Neural progenitor cell (in vitro differentiated cells): ENCODE measurements at regions not wholly inside any gene's neighbourhood (a gene's known extent, or its start where the extent isn't known, plus 50 kb on each side); places are given as distances from the start of the nearest gene placed in this dataset.
A peak's percentile ranks its signal among the peaks of the same experiment; 100 is the strongest.

Source experiments
- DNase-seq: peaks from one replicate; pipeline ENCODE4 v3.0.0-alpha.2; 2016; ENCODE audit warnings: low spot score
- H2AFZ ChIP-seq: fragments of 200-600 bp; sonication (generic); replicated peaks from 2 replicates; pipeline ENCODE4 v1.6.1; 2016; ENCODE audit warnings: antibody characterized with exemption
- H3F3A ChIP-seq: fragments of 200-600 bp; sonication (generic); 2 replicates; pipeline ENCODE4 v1.6.1; 2016; ENCODE audit warnings: antibody characterized with exemption, low read depth
- H3K27ac ChIP-seq: fragments of 200-600 bp; sonication (generic); 2 replicates; pipeline ENCODE4 v1.5.1; 2016; ENCODE audit warnings: mild to moderate bottlenecking
- H3K27me3 ChIP-seq: fragments of 200-600 bp; sonication (generic); 2 replicates; pipeline ENCODE4 v1.6.1; 2016; ENCODE audit warnings: mild to moderate bottlenecking, moderate library complexity
- H3K36me3 ChIP-seq: fragments of 200-600 bp; sonication (generic); 2 replicates; pipeline ENCODE4 v1.5.1; 2016
- H3K4me1 ChIP-seq: fragments of 200-600 bp; sonication (generic); 2 replicates; pipeline ENCODE4 v1.6.1; 2016; ENCODE audit warnings: mixed run types
- H3K4me2 ChIP-seq: fragments of 200-600 bp; sonication (generic); 2 replicates; pipeline ENCODE4 v1.6.1; 2016
- H3K4me3 ChIP-seq: fragments of 200-600 bp; sonication (generic); 2 replicates; pipeline ENCODE4 v1.5.1; 2016
- H3K79me2 ChIP-seq: fragments of 200-600 bp; sonication (generic); 2 replicates; pipeline ENCODE4 v1.6.1; 2016; ENCODE audit warnings: low read depth
- H3K9ac ChIP-seq: fragments of 200-600 bp; sonication (generic); 2 replicates; pipeline ENCODE4 v1.6.1; 2016
- H3K9me3 ChIP-seq: fragments of 200-600 bp; sonication (generic); 2 replicates; pipeline ENCODE4 v1.5.1; 2016; ENCODE audit warnings: low read depth
- H4K20me1 ChIP-seq: fragments of 200-600 bp; sonication (generic); 2 replicates; pipeline ENCODE4 v1.6.1; 2016; ENCODE audit warnings: low read depth
- H3K27ac Mint-ChIP-seq: 3 replicates; pipeline ENCODE4 v1.8.0; 2021; ENCODE audit warnings: mixed read lengths
- H3K27me3 Mint-ChIP-seq: 2 replicates; pipeline ENCODE4 v1.8.0; 2022; ENCODE audit warnings: low read depth, mild to moderate bottlenecking, inconsistent platforms, moderate library complexity, mixed read lengths; ENCODE audit not compliant: insufficient read depth
- H3K36me3 Mint-ChIP-seq: 3 replicates; pipeline ENCODE4 v1.8.0; 2021; ENCODE audit warnings: mixed read lengths
- H3K4me1 Mint-ChIP-seq: 3 replicates; pipeline ENCODE4 v1.8.0; 2021; ENCODE audit warnings: mixed read lengths
- H3K4me3 Mint-ChIP-seq: 3 replicates; pipeline ENCODE4 v1.8.0; 2021; ENCODE audit warnings: mild to moderate bottlenecking, moderate library complexity, mixed read lengths
- H3K9me3 Mint-ChIP-seq: 3 replicates; pipeline ENCODE4 v1.8.0; 2020; ENCODE audit warnings: mixed read lengths
- CTCF ChIP-seq: fragments of 200-600 bp; sonication (generic); IDR thresholded peaks from 2 replicates; pipeline ENCODE4 v1.5.1; 2017; ENCODE audit warnings: antibody characterized with exemption, mild to moderate bottlenecking
- EZH2 ChIP-seq: fragments of 200-600 bp; sonication (generic); IDR thresholded peaks from 2 replicates; pipeline ENCODE4 v1.6.1; 2017; ENCODE audit warnings: antibody characterized with exemption, mild to moderate bottlenecking, moderate library complexity
- EZH2phosphoT487 ChIP-seq: fragments of 200-600 bp; sonication (generic); IDR thresholded peaks from 2 replicates; pipeline ENCODE4 v1.6.1; 2017; ENCODE audit warnings: antibody characterized with exemption

GRCh38 chr6:80547827-80548226 lies 441.4 kb downstream of the BCKDHB start:
- Histone ChIP-seq H3F3A (peaks cover 8% of the 10 kb centered on the region), H3K9me3 (no peaks in the 10 kb centered on the region), H3K79me2 (no peaks in the 10 kb centered on the region), H3K36me3 (no peaks in the 10 kb centered on the region), H4K20me1 (no peaks in the 10 kb centered on the region), H2AFZ (no peak overlapping the region), H3K4me3 (no peak overlapping the region), H3K27ac (no peak overlapping the region), H3K27me3 (no peaks in the 10 kb centered on the region), H3K4me1 (peaks cover 4% of the 10 kb centered on the region), H3K9ac (no peak overlapping the region), H3K4me2 (no peak overlapping the region)
- Mint-ChIP-seq H3K36me3 (peaks cover 13% of the 10 kb centered on the region), H3K4me3 (no peak overlapping the region), H3K27ac (no peak overlapping the region), H3K4me1 (peaks cover 31% of the 10 kb centered on the region), H3K9me3 (peaks cover 43% of the 10 kb centered on the region), H3K27me3 (no peaks in the 10 kb centered on the region)
- TF ChIP-seq CTCF (no peak), EZH2 (no peak), EZH2phosphoT487 (no peak)
- DNase-seq: no peak

GRCh38 chr6:80544976-80545722 lies 438.7 kb downstream of the BCKDHB start:
- no peaks in the 10 kb centered on the region for H3K9me3 ChIP-seq
- H3K79me2 ChIP-seq: no peaks in the 10 kb centered on the region
- H3K4me3 Mint-ChIP-seq: no peak overlapping the region
- DNase-seq: no peak
- H3K36me3 ChIP-seq: no peaks in the 10 kb centered on the region
- H3K9ac ChIP-seq: no peak overlapping the region
- H3K27ac Mint-ChIP-seq: peak overlapping the region; percentile 65
- H3K27me3 ChIP-seq: no peaks in the 10 kb centered on the region
- peak overlapping the region; percentile 82 for H2AFZ ChIP-seq
- H3F3A ChIP-seq: no peaks in the 10 kb centered on the region
- peaks cover 4% of the 10 kb centered on the region for H3K27me3 Mint-ChIP-seq
- no peak overlapping the region for H3K4me3 ChIP-seq
- no peaks in the 10 kb centered on the region for H3K4me1 ChIP-seq
- H3K36me3 Mint-ChIP-seq: peaks cover 9% of the 10 kb centered on the region
- H4K20me1 ChIP-seq: no peaks in the 10 kb centered on the region
- peaks cover 35% of the 10 kb centered on the region for H3K4me1 Mint-ChIP-seq
- peaks cover 31% of the 10 kb centered on the region for H3K9me3 Mint-ChIP-seq
- H3K27ac ChIP-seq: no peak overlapping the region
- TF ChIP-seq EZH2: no peak
- no peak for TF ChIP-seq CTCF
- TF ChIP-seq EZH2phosphoT487: no peak
- H3K4me2 ChIP-seq: no peak overlapping the region

- Mint-ChIP-seq H3K9me3 (peaks cover 33% of the 10 kb centered on the region), H3K36me3 (peaks cover 10% of the 10 kb centered on the region), H3K27me3 (peaks cover 4% of the 10 kb centered on the region), H3K4me3 (no peak overlapping the region), H3K27ac (peak overlapping the region; percentile 50), H3K4me1 (peaks cover 35% of the 10 kb centered on the region)
- no peak for TF ChIP-seq EZH2phosphoT487
- TF ChIP-seq EZH2: no peak
- TF ChIP-seq CTCF: no peak
- no peak overlapping the region for H3K27ac ChIP-seq
- H3F3A ChIP-seq: no peaks in the 10 kb centered on the region
- H2AFZ ChIP-seq: peak overlapping the region; percentile 82
- H3K79me2 ChIP-seq: no peaks in the 10 kb centered on the region
- no peaks in the 10 kb centered on the region for H4K20me1 ChIP-seq
- no peak overlapping the region for H3K4me2 ChIP-seq
- DNase-seq: no peak
- no peaks in the 10 kb centered on the region for H3K27me3 ChIP-seq
- H3K4me3 ChIP-seq: no peak overlapping the region
- no peaks in the 10 kb centered on the region for H3K9me3 ChIP-seq
- H3K4me1 ChIP-seq: no peaks in the 10 kb centered on the region
- no peak overlapping the region for H3K9ac ChIP-seq
- no peaks in the 10 kb centered on the region for H3K36me3 ChIP-seq
These were observed 438.1 kb downstream of the BCKDHB start for GRCh38 chr6:80544555-80544954.
